ENCODE measurements at regions not wholly inside any gene's neighbourhood (a gene's known extent, or its start where the extent isn't known, plus 50 kb on each side); places are given as distances from the start of the nearest gene placed in this dataset.

DNA sequence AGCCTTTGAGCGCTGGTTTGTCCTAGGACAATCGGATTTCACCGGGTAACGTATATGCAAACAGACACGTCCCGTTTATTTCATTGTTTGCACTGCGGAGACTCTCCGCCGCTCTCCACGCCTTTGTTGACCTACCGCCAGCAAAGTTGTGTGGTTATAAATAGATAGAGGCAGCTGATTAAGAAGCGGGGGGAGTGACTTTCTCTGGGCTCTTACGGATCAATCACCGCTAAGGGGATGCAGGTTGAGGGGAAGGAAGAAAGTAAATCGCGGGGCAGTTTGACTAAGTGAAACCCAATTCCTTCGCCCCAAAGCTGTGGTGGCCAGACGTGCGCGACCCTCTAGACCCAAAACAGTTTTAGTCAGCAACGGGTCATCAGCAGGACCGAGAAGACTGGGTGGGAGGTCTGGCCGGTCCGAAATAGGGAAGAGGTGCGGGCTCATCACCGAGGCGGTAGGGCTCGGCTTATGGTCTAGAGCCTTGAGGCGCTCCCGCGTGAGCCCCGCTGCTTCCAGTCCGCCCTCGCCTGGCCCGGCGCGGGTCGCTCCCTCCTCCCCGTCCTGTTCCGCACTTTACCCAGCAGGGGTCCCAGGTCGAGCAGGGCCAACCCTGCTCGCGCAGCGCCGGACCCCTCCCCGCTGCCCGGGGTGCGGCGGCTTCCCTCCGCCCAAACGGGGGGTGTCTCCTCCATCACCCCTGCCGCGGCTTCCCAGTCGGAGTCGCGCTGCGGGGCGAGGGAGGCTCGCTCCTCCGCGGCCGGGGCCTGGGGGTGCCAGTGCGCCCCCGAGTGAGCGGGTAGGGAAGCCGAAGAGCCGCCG is 120.8 kb upstream of the RRP15 start:
- Histone ChIP-seq H3K23me2 (ENCODE audit: low read depth, low read length) (peaks cover 9% of the 10 kb centered on the region; the same call in 1 of the 2 replicates), H3K79me2 (ENCODE audit: control insufficient read depth in 1 of 2, insufficient read depth in 2 of 2, low read length in 2 of 2) (no peaks in the 10 kb centered on the region), H3K56ac (replicated peaks; ENCODE audit: insufficient read length, low read depth, low read length) (no peak overlapping the region), H3K9ac (replicated peaks in 1 of 4; ENCODE audit: extremely low read depth in 1 of 4, low read depth in 3 of 4, low read length in 3 of 4) (peak overlapping the region; percentile 6 to 40 (median 36); a peak in 5 of 7 replicates), H3K23ac (ENCODE audit: insufficient read length) (no peak overlapping the region), H2BK15ac (ENCODE audit: low read length) (no peak overlapping the region; the same call in 1 of the 2 replicates), H2BK120ac (replicated peaks; ENCODE audit: low read depth, low read length) (peak overlapping the region; percentile 83), H3K27me3 (replicated peaks in 1 of 4; ENCODE audit: control insufficient read depth in 3 of 4, extremely low read depth in 1 of 4, insufficient read depth in 3 of 4, low read length in 3 of 4) (no peaks in the 10 kb centered on the region; a peak in 2 of 7 replicates), H2BK5ac (ENCODE audit: low read depth, low read length) (peak overlapping the region; percentile 86; the same call in 1 of the 2 replicates), H4K5ac (ENCODE audit: insufficient read length, low read depth, low read length) (peak overlapping the region; percentile 64), H2BK12ac (ENCODE audit: low read depth, low read length) (peak overlapping the region; percentile 77), H3K14ac (ENCODE audit: insufficient read length) (no peak overlapping the region), H3K36me3 (ENCODE audit: control insufficient read depth in 2 of 4, insufficient read depth in 4 of 4, low read length in 3 of 4) (no peaks in the 10 kb centered on the region), H3K18ac (ENCODE audit: extremely low read depth, low read length) (peak overlapping the region; percentile 81; the same call in 1 of the 2 replicates), H2BK20ac (ENCODE audit: low read length) (peak overlapping the region; percentile 97; the same call in 1 of the 2 replicates), H2AFZ (ENCODE audit: low read length) (peak overlapping the region; percentile 60), H2AK5ac (ENCODE audit: low read depth, low read length) (no peak overlapping the region), H3K4ac (replicated peaks; ENCODE audit: insufficient read length, low read depth, low read length) (peak overlapping the region; percentile 67), H3K4me2 (ENCODE audit: insufficient read depth in 1 of 2, low read depth in 2 of 2, low read length in 2 of 2) (peak overlapping the region; percentile 94 to 98), H3K27ac (ENCODE audit: low read depth, low read length) (no peak overlapping the region), H3K79me1 (ENCODE audit: low read depth, low read length) (no peaks in the 10 kb centered on the region), H4K91ac (replicated peaks; ENCODE audit: insufficient read length, low read length) (no peak overlapping the region), H3K4me3 (ENCODE audit: extremely low read depth in 1 of 4, insufficient read depth in 2 of 4, low read depth in 3 of 4, low read length in 4 of 4) (peak overlapping the region; percentile 73 to 83 (median 80)), H3K4me1 (replicated peaks in 1 of 4; ENCODE audit: control insufficient read depth in 3 of 4, insufficient read depth in 4 of 4, low read length in 3 of 4) (peaks cover 0 to 11% (median 0%) of the 10 kb centered on the region in 4 experiments; a peak in 2 of 7 replicates), H3K9me3 (ENCODE audit: insufficient read depth in 2 of 2, low read depth in 1 of 2, low read length in 1 of 2) (no peaks in the 10 kb centered on the region), H4K8ac (ENCODE audit: extremely low read depth, insufficient read depth, low read length) (peak overlapping the region; percentile 79; the same call in 1 of the 2 replicates), H4K20me1 (replicated peaks in 1 of 2; ENCODE audit: control insufficient read depth in 1 of 2, insufficient read depth in 2 of 2, low read length in 2 of 2) (no peaks in the 10 kb centered on the region)
- FAIRE-seq (peak; percentile 13), DNase-seq (ENCODE audit: low read depth in 1 of 2, low spot score in 2 of 2) (peak; percentile 43 to 89)
- CTCF ChIA-PET (ENCODE audit: partially characterized antibody) = interaction anchor here (0.8 kb wide), 1 partner anchor 130 kb away, joined by 3 read pairs; no protein-coding TSS in a partner anchor
- 2% methylated on average over 51 of the region's 68 CpGs; no CpG with 5 or more reads in 1 of the 2 experiments for WGBS, 2 experiments (ENCODE audit: extremely low coverage in 1 of 2, insufficient coverage in 1 of 2, insufficient read length in 1 of 2, insufficient replicate concordance in 2 of 2, low coverage in 1 of 2, low lambda C conversion rate in 2 of 2, missing lambda C conversion rate in 1 of 2)
- POLR2A ChIA-PET (ENCODE audit: partially characterized antibody) = interaction anchor here (1.6 to 2.0 kb wide), 2 partner anchors 8 to 11 kb away, joined by 5 to 11 read pairs; no protein-coding TSS in a partner anchor
- TF ChIP-seq JUND (IDR thresholded peaks at IDR 0.05; ENCODE audit: low read length) (no peak), CEBPB (IDR thresholded peaks at IDR 0.05; ENCODE audit: low read depth, low read length) (no peak), MAFK (IDR thresholded peaks at IDR 0.05; ENCODE audit: low read depth, low read length) (no peak), CHD2 (IDR thresholded peaks at IDR 0.05; ENCODE audit: low read length) (0 out of 2 replicates have a peak, but pooled peaks have one; percentile 14), GTF2F1 (IDR thresholded peaks at IDR 0.05; ENCODE audit: borderline replicate concordance, low read depth, low read length) (no peak), CBX8 (IDR thresholded peaks at IDR 0.05; ENCODE audit: borderline replicate concordance, low read depth, low read length) (no peak), CREB1 (IDR thresholded peaks at IDR 0.05) (no peak; the same call in 1 of the 2 replicates), POU5F1 (IDR thresholded peaks at IDR 0.05; ENCODE audit: low read depth, low read length) (no peak), SP1 (IDR thresholded peaks at IDR 0.05; ENCODE audit: low read depth, low read length) (no peak), KDM5A (IDR thresholded peaks at IDR 0.05; ENCODE audit: low read length) (no peak), TEAD4 (IDR thresholded peaks at IDR 0.05; ENCODE audit: low read depth, low read length) (no peak), EGR1 (IDR thresholded peaks at IDR 0.05; ENCODE audit: borderline replicate concordance, low read depth, low read length) (0 out of 2 replicates have a peak, but pooled peaks have one; percentile 53)
- TF ChIP-seq, protein P1, sequence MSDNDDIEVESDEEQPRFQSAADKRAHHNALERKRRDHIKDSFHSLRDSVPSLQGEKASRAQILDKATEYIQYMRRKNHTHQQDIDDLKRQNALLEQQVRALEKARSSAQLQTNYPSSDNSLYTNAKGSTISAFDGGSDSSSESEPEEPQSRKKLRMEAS (IDR thresholded peaks at IDR 0.05) = peak; percentile 44
